GM12874 (cell line): ENCODE measurements at regions not wholly inside any gene's neighbourhood (a gene's known extent, or its start where the extent isn't known, plus 50 kb on each side); places are given as distances from the start of the nearest gene placed in this dataset.

ENCODE experiments used
- TF ChIP-seq, protein P1 (sequence below): IDR thresholded peaks from 2 replicates; pipeline ENCODE4 v1.5.1; 2011; ENCODE audit warnings: low read depth, mild to moderate bottlenecking, control low read depth, low read length, moderate library complexity; ENCODE audit not compliant: insufficient read depth

DNA sequence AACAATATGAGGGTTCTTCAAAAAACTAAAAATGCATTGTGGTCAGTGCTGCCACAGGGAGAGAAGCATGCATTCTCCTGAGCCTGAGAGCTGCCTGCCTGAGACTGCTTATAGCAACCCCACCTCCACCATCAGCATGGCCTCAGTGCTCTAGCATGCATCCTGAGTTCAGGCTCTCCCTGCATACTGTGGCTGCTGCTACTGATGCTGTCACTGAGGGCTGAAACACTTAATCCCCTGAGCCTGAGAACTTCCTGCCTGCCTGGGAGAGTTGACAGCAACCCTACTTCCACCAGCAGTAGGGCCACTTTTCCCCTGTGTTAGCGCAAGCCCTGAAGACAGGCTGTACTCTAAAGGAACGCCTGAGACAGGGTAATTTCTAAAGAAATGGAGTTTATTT is 206.0 kb downstream of the FBXO4 start:
- TF ChIP-seq, protein P1, sequence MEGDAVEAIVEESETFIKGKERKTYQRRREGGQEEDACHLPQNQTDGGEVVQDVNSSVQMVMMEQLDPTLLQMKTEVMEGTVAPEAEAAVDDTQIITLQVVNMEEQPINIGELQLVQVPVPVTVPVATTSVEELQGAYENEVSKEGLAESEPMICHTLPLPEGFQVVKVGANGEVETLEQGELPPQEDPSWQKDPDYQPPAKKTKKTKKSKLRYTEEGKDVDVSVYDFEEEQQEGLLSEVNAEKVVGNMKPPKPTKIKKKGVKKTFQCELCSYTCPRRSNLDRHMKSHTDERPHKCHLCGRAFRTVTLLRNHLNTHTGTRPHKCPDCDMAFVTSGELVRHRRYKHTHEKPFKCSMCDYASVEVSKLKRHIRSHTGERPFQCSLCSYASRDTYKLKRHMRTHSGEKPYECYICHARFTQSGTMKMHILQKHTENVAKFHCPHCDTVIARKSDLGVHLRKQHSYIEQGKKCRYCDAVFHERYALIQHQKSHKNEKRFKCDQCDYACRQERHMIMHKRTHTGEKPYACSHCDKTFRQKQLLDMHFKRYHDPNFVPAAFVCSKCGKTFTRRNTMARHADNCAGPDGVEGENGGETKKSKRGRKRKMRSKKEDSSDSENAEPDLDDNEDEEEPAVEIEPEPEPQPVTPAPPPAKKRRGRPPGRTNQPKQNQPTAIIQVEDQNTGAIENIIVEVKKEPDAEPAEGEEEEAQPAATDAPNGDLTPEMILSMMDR: no peak

DNA sequence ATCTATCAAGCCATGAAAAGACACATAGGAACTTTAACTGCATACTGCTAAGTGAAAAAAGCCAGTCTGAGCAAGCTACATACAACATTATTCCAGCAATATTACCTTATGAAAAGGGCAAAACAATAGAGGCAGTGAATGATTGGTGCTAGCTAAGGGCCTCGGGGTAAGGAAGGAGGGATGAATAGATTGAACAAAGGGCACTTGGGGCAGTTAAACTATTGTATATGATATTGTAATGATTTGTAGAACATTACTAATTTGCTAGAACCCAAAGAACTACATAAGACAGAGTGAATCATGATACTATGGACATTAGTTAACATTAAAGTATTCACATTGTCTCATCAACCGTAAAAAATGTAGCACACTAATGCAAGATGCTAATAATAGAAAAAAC is 218.3 kb downstream of the FBXO4 start:
- TF ChIP-seq, protein P1: no peak

DNA sequence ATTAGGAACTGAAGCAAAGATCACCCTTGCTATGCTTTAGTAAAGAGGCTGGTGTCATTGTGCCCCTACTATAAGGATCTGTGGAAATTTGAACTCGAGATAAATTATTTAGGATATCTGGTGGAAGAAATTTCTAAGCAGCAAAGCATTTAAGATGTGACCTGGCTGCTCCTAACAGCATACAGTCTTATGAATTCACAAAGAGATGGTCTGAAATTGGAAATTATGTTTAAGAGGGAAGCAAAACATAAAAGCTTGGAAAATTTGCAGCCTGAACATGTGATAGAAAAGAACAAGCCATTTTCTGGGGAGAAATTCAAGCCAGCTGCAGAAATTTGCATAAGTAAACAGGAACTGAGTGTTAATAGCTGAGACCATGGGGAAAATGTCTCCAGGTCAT is 223.7 kb downstream of the FBXO4 start:
- TF ChIP-seq, protein P1: no peak

DNA sequence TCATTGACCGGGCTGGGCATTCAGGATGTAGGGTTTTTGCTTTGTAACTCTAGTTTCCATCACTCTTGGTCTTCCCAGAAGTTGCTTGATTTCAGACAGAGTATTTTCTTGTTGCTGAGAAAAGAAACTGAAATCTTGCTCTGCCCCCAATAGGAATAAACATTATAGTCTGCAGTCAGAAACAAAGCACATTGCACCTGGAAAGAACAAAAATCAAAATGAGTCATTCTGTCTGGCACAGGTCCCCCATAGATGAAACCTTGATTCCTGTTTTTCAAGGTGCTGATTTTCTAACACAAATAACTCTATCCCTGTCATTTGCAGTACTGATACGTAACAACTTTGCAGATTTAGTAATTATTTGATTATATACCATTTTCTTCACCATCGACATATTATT is 232.1 kb downstream of the FBXO4 start:
- TF ChIP-seq, protein P1: no peak

DNA sequence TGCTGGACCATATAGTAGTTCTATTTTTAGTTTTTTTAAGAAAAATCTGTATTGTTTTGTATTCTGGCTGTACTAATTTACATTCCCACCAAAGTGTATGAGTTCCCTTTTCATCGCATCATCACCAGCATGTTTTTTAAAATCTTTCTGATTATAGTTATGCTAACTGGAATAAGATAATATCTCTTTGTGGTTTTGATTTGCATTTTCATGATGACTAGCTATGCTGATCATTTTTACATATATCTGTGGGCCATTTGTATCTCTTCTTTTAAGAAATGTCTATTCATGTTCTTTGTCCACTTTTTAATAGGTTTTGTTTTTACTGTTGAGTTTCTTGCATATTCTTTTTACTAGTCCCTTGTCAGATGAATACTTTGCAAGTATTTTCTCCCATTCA is 238.0 kb downstream of the FBXO4 start:
- TF ChIP-seq, protein P1: no peak

DNA sequence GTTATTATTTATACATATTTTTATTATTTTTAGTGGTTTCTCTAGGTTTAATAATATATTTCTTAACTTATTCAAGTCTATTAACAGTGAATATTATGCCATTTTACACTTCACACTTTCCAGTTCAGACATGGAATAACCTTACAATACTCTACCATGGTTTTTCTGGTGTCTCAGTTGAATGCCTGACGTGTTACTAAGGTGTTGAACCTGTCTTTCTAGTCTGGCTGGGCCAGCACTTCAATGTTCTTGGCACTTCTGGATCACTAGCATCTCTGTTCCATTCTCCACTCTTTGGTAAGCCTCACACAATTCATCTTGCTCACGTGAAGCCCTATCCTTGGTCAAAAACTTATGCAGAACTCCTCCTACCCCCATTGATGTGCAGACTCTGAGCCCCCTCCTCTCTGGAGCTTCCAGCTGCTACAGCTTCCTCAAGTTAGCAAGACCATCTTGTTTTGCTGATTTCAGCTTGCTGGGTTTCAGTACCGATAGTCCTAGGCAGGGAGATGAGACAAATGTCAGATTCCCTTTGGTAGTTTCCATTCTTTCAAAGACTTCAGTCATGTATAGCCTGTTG is 243.1 kb downstream of the FBXO4 start:
- TF ChIP-seq, protein P1: no peak

DNA sequence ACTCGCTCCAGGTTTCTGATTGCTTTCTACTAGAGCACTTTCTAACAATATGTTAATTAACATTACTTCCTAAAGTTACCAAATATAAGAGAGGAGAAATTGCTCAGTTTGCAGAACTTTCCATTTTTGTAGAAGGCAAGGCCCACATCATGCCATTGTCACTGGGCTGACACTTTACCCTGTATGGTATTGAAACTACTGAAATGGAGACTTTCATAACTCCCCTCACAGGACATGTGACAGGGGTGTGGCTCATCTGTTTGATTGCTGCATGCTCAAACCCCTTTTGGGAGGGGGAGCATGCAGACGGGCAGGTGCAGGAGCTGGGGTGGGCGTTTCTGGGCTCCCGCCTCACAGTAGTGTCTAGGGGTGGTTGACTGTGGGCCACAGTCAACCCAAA is 206.3 kb upstream of the GHR start:
- TF ChIP-seq, protein P1: no peak
